ENCODE measurements at regions not wholly inside any gene's neighbourhood (a gene's known extent, or its start where the extent isn't known, plus 50 kb on each side); places are given as distances from the start of the nearest gene placed in this dataset.
A peak's percentile ranks its signal among the peaks of the same experiment; 100 is the strongest.

- intact Hi-C loops (cut with DNase I), result no loop called here
- no peak for DNase-seq
These were observed 67.8 kb upstream of the ITGA11 start for GRCh38 chr15:68499620-68500312.

GRCh38 chr15:68500363-68501258 lies 68.6 kb upstream of the ITGA11 start:
- intact Hi-C loops (cut with DNase I), result no loop called here

GRCh38 chr15:68501259-68501591 lies 69.3 kb upstream of the ITGA11 start:
- no peak for DNase-seq
- intact Hi-C loops (cut with DNase I), result no loop called here

More at GRCh38 chr15:68500363-68501258, 68.6 kb upstream of the ITGA11 start:
- DNase-seq, result no peak

- no peak for DNase-seq
- intact Hi-C loops (cut with DNase I), result no loop called here
These were observed 69.7 kb upstream of the ITGA11 start for GRCh38 chr15:68501616-68502015.

GRCh38 chr15:68502398-68502901 lies 70.5 kb upstream of the ITGA11 start:
- intact Hi-C loops (cut with DNase I), result no loop called here
- DNase-seq, result no peak

GRCh38 chr15:68503213-68503612 lies 71.2 kb upstream of the ITGA11 start:
- intact Hi-C loops (cut with DNase I), result no loop called here
- DNase-seq, result no peak

GRCh38 chr15:68503791-68504680 lies 72.1 kb upstream of the ITGA11 start:
- DNase-seq, result no peak
- intact Hi-C loops (cut with DNase I), result no loop called here

GRCh38 chr15:68504681-68505170 lies 72.8 kb upstream of the ITGA11 start:
- no peak for DNase-seq
- intact Hi-C loops (cut with DNase I), result no loop called here

GRCh38 chr15:68506071-68506470 lies 72.7 kb upstream of the CORO2B start:
- intact Hi-C loops (cut with DNase I), result no loop called here
- no peak for DNase-seq

GRCh38 chr15:68507447-68507846 lies 71.3 kb upstream of the CORO2B start:
- intact Hi-C loops (cut with DNase I), result no loop called here

GRCh38 chr15:68508485-68509189 lies 70.2 kb upstream of the CORO2B start:
- DNase-seq, result peak in 1 of 10 donors; percentile 19
- intact Hi-C loops (cut with DNase I), result no loop called here

More at GRCh38 chr15:68507447-68507846, 71.3 kb upstream of the CORO2B start:
- DNase-seq, result no peak

- no peak for DNase-seq
- intact Hi-C loops (cut with DNase I), result no loop called here
These were observed 68.2 kb upstream of the CORO2B start for GRCh38 chr15:68510558-68510957.

GRCh38 chr15:68511073-68511991 lies 67.5 kb upstream of the CORO2B start:
- intact Hi-C loops (cut with DNase I), result no loop called here
- DNase-seq, result no peak

GRCh38 chr15:68512052-68512451 lies 66.7 kb upstream of the CORO2B start:
- intact Hi-C loops (cut with DNase I), result no loop called here
- DNase-seq, result no peak

GRCh38 chr15:68512598-68512997 lies 66.2 kb upstream of the CORO2B start:
- DNase-seq, result no peak
- intact Hi-C loops (cut with DNase I), result no loop called here

- no peak for DNase-seq
- intact Hi-C loops (cut with DNase I), result no loop called here
These were observed 63.3 kb upstream of the CORO2B start for GRCh38 chr15:68515371-68516095.

GRCh38 chr15:68517285-68517761 lies 61.5 kb upstream of the CORO2B start:
- peak in 2 of 10 donors; percentile 79 to 88 for DNase-seq
- intact Hi-C loops (cut with DNase I), result no loop called here

GRCh38 chr15:68518046-68518445 lies 60.7 kb upstream of the CORO2B start:
- intact Hi-C loops (cut with DNase I), result loop anchor here (1.0 kb wide), 1 partner anchor 188 kb away; no protein-coding TSS in a partner anchor
- DNase-seq, result peak in 8 of 10 donors; percentile 29 to 90 (median 51)
